Activated CD8-positive, alpha-beta T cell treated with anti-CD3 and anti-CD28 coated beads for 36 hours (primary cell): ENCODE measurements at regions not wholly inside any gene's neighbourhood (a gene's known extent, or its start where the extent isn't known, plus 50 kb on each side); places are given as distances from the start of the nearest gene placed in this dataset.
A peak's percentile ranks its signal among the peaks of the same experiment; 100 is the strongest.

ENCODE experiments used
- ATAC-seq: fragments of 200-7000 bp; cut with Tn5 transposase; one replicate; pipeline ENCODE4 v1.10.0; 2021; ENCODE audit warnings: mild to moderate bottlenecking, moderate library complexity
- CTCF ChIA-PET: fragments of 350-600 bp; sonication (Branson Sonifier 250); formaldehyde crosslinking; loops from one replicate; lab custom pipeline; 2021; ENCODE audit warnings: antibody characterized with exemption; lab: Charles Lee
- POLR2A ChIA-PET: fragments of 350-600 bp; sonication (Branson Sonifier 250); formaldehyde crosslinking; loops from one replicate; lab custom pipeline; 2021; ENCODE audit warnings: antibody characterized with exemption; lab: Charles Lee
- DNase-seq: peaks from one replicate; pipeline ENCODE4 v3.0.0-alpha.2; 2020
- H3K27ac Mint-ChIP-seq: one replicate; pipeline ENCODE4 v1.8.0; 2021; ENCODE audit warnings: mild to moderate bottlenecking, mixed read lengths
- H3K27me3 Mint-ChIP-seq: one replicate; pipeline ENCODE4 v1.8.0; 2021; ENCODE audit warnings: mixed read lengths
- H3K36me3 Mint-ChIP-seq: one replicate; pipeline ENCODE4 v1.8.0; 2021; ENCODE audit warnings: low read depth, mixed read lengths
- H3K4me1 Mint-ChIP-seq: one replicate; pipeline ENCODE4 v1.8.0; 2021; ENCODE audit warnings: low read depth, mixed read lengths
- H3K4me3 Mint-ChIP-seq: one replicate; pipeline ENCODE4 v1.8.0; 2021; ENCODE audit warnings: mild to moderate bottlenecking, moderate library complexity, mixed read lengths
- H3K9me3 Mint-ChIP-seq: one replicate; pipeline ENCODE4 v1.8.0; 2021; ENCODE audit warnings: mixed read lengths
- intact Hi-C: fragments of 100-400 bp; cut with micrococcal nuclease; formaldehyde crosslinking; loops from one replicate; pipeline ENCODE4 v1.10.0; 2022
- TF ChIP-seq, protein P1 (sequence below): fragments of 200-600 bp; IDR thresholded peaks from one replicate; pipeline ENCODE4 v1.8.0; 2022; ENCODE audit warnings: antibody characterized with exemption, mild to moderate bottlenecking

DNA sequence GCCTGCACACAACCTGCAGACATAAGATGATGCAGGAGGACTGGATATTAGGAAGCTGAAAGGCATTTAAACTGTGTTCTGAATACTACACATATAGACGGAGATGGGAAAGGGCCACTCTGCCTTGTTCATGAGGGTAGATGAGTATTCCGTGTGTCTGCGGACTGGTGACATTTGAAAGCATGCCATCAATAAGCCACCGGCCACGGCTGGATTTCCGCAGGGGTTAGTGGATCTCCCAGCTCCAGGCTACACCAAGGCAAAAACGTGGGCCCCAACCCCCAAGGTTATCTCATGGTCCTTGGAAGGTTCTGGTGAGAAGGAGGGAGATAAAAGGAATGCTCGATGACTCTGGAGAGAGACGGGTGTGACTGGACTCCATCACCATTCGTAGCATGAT lies 78.6 kb upstream of the THBS2 start:
- Mint-ChIP-seq H3K4me3 (no peak overlapping the region), H3K4me1 (no peaks in the 10 kb centered on the region), H3K9me3 (no peaks in the 10 kb centered on the region), H3K27ac (no peak overlapping the region), H3K27me3 (peaks cover 7% of the 10 kb centered on the region), H3K36me3 (no peaks in the 10 kb centered on the region)
- POLR2A ChIA-PET: no interaction called here
- DNase-seq: no peak
- intact Hi-C loops: no loop called here
- CTCF ChIA-PET: no interaction called here
- ATAC-seq: no peak
- TF ChIP-seq, protein P1, sequence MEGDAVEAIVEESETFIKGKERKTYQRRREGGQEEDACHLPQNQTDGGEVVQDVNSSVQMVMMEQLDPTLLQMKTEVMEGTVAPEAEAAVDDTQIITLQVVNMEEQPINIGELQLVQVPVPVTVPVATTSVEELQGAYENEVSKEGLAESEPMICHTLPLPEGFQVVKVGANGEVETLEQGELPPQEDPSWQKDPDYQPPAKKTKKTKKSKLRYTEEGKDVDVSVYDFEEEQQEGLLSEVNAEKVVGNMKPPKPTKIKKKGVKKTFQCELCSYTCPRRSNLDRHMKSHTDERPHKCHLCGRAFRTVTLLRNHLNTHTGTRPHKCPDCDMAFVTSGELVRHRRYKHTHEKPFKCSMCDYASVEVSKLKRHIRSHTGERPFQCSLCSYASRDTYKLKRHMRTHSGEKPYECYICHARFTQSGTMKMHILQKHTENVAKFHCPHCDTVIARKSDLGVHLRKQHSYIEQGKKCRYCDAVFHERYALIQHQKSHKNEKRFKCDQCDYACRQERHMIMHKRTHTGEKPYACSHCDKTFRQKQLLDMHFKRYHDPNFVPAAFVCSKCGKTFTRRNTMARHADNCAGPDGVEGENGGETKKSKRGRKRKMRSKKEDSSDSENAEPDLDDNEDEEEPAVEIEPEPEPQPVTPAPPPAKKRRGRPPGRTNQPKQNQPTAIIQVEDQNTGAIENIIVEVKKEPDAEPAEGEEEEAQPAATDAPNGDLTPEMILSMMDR: no peak

DNA sequence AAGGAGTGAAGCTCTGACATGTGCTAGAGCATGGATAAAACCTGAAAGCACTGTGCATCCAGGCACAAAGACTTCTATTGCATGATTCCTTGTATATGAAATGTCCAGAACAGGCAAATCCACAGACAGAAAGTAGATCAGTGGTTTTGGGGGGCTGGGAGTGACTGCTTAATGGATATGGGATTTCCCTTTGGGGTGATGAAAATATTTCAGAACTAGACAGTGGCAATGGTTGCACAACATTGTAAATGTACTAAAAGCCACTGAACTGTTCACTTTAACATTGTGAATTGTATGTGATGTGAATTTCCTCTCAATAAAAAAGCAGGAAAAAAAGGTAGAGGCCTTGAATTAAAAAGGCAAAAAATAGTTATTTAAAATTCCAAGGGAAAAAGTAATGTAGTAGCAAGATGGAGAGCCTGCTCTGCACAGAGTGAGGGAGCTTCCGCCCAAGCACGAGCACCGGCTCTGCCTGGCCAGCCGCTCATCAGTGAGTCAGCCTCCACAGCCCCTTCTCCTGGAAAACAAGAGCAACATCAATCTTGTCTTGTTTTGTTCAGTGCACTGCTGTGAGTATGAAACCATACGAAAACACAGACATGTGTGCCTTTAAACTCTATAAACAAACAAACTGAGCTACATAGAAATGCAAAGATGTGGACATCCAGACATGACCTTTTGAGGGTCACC lies 74.6 kb upstream of the THBS2 start:
- H3K36me3 Mint-ChIP-seq: no peaks in the 10 kb centered on the region
- no peaks in the 10 kb centered on the region for H3K4me1 Mint-ChIP-seq
- intact Hi-C loops: no loop called here
- H3K9me3 Mint-ChIP-seq: no peaks in the 10 kb centered on the region
- H3K27ac Mint-ChIP-seq: no peak overlapping the region
- POLR2A ChIA-PET: no interaction called here
- DNase-seq (no peak), ATAC-seq (no peak)
- TF ChIP-seq, protein P1: no peak
- H3K27me3 Mint-ChIP-seq: peaks cover 6% of the 10 kb centered on the region
- H3K4me3 Mint-ChIP-seq: no peak overlapping the region
- CTCF ChIA-PET: no interaction called here

DNA sequence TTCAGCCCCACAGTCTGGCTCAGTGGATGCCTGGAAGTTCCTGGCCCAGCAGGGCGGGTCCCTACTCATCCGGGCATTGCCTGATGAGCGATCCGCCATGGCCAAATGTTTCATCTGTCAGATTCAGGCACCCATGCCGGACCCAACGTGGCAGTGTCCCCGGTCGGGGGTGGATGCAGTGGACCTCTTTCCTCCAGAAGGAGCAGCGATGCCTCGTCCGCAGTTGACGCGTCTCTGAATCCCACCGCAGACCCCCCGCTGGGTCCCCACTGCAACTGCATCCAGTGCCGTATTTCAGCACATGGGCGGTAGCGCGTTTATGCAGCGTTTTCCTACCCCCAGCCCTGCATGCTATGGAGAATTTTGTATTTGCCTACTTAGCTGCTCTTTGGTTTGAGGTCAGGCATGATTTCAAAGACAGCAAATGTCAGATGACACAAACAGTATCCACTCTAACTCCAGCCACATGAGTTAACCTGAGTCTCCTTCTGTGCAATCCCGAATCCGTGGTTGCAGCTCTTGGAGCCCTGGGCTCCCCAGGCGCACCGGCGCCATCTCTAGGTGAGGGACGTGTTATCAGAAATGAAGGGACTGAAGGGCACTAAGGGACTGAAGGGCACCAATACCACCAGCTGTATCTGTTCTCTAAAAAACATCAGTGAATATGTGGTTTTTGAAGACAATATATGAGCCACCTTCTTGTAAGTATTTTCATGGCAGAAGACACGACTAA lies 72.6 kb upstream of the THBS2 start:
- ATAC-seq: no peak

DNA sequence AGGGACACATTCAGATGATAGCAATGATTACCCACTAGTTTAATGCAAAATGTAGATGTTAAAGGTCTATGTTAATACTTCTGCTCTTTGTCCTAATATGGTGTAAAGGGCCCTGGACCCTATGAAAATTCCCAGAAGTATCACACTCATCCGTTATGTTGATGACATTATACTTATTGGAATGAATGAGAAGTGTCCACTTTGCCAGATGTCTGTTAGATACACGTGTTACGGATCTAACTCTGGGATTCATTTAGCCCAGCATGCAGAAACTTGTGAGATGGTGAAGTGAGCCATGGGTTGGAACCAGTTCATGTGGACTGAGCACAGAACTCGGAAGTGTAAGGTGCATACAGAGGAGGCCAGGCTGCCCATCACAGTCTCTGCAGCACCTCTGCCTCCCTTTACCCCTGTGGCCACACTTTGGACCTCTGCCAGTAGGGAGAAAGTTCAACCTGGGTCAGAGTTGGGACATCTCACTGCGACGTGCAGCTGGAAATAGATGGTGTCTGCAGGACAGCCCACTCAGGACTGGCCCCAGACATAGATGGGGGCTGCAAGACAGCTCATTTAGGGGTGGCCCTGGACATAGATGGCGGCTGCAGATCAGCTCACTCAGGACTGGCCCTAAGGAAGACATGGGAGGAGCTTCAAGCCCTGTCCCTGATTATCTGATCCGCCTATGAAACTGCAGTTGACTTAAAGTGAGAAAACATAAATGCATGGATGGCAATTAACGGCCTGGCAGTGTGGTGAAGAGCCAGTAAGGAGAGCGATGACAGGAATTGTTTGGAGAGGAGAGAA lies 71.2 kb upstream of the THBS2 start:
- H3K27me3 Mint-ChIP-seq: no peaks in the 10 kb centered on the region
- no peaks in the 10 kb centered on the region for H3K36me3 Mint-ChIP-seq
- TF ChIP-seq, protein P1: no peak
- POLR2A ChIA-PET: no interaction called here
- CTCF ChIA-PET: no interaction called here
- DNase-seq: no peak
- no peak overlapping the region for H3K4me3 Mint-ChIP-seq
- H3K27ac Mint-ChIP-seq: no peak overlapping the region
- ATAC-seq: no peak
- H3K4me1 Mint-ChIP-seq: no peaks in the 10 kb centered on the region
- intact Hi-C loops: no loop called here
- H3K9me3 Mint-ChIP-seq: no peaks in the 10 kb centered on the region

More for the DNA sequence above, 72.6 kb upstream of the THBS2 start:
- peak; percentile 5 for DNase-seq
- no peak overlapping the region for H3K4me3 Mint-ChIP-seq
- no peaks in the 10 kb centered on the region for H3K27me3 Mint-ChIP-seq
- POLR2A ChIA-PET: no interaction called here
- H3K4me1 Mint-ChIP-seq: no peaks in the 10 kb centered on the region
- intact Hi-C loops: no loop called here
- H3K9me3 Mint-ChIP-seq: no peaks in the 10 kb centered on the region
- CTCF ChIA-PET: no interaction called here
- H3K36me3 Mint-ChIP-seq: no peaks in the 10 kb centered on the region
- no peak overlapping the region for H3K27ac Mint-ChIP-seq
- TF ChIP-seq, protein P1: no peak

DNA sequence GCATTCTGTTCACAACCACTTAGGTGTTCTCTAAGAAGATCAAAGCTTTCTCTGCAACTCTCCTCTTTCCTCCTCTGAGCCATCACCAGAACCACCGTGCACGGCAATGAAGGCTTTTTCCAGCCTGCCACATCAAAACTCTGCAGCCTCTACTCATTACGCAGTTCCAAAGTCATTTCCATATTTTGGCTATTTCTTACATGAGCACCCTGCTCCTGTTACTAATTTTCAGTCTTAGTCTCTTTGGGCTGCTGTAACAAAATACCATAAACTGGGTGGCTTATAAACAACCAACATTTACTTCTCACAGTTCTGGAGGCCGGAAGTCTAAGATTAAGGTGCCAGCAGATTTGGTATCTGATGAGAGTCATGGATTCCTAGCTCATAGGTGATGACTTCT lies 70.4 kb upstream of the THBS2 start:
- ATAC-seq (no peak), DNase-seq (no peak)
- no peaks in the 10 kb centered on the region for H3K27me3 Mint-ChIP-seq
- POLR2A ChIA-PET: no interaction called here
- CTCF ChIA-PET: no interaction called here
- no peak overlapping the region for H3K4me3 Mint-ChIP-seq
- intact Hi-C loops: no loop called here
- no peak overlapping the region for H3K27ac Mint-ChIP-seq
- no peaks in the 10 kb centered on the region for H3K36me3 Mint-ChIP-seq
- TF ChIP-seq, protein P1: no peak
- no peaks in the 10 kb centered on the region for H3K4me1 Mint-ChIP-seq
- H3K9me3 Mint-ChIP-seq: no peaks in the 10 kb centered on the region
